Parathyroid adenoma (tissue), 2 donors: ENCODE measurements at regions not wholly inside any gene's neighbourhood (a gene's known extent, or its start where the extent isn't known, plus 50 kb on each side); places are given as distances from the start of the nearest gene placed in this dataset.

ENCODE experiments used
- H2AFZ ChIP-seq: fragments of 300-600 bp; sonication (generic); one replicate; pipeline ENCODE4 v1.7.0; 2017; ENCODE audit warnings: antibody characterized with exemption, mild to moderate bottlenecking
- H3K27ac ChIP-seq: fragments of 300-600 bp; sonication (generic); one replicate; pipeline ENCODE4 v1.7.0; 2017
- H3K27me3 ChIP-seq: fragments of 300-600 bp; sonication (generic); one replicate; pipeline ENCODE4 v1.7.0; 2017; ENCODE audit warnings: low read length; ENCODE audit not compliant: control insufficient read depth, insufficient read depth
- H3K36me3 ChIP-seq: fragments of 300-600 bp; sonication (generic); one replicate; pipeline ENCODE4 v1.7.0; 2017; ENCODE audit warnings: low read length; ENCODE audit not compliant: control insufficient read depth, insufficient read depth
- H3K4me1 ChIP-seq: fragments of 300-600 bp; sonication (generic); one replicate; pipeline ENCODE4 v1.7.0; 2017; ENCODE audit warnings: control low read depth
- H3K4me2 ChIP-seq: fragments of 300-600 bp; sonication (generic); one replicate; pipeline ENCODE4 v1.7.0; 2017; ENCODE audit warnings: low read length
- H3K4me3 ChIP-seq: fragments of 300-600 bp; sonication (generic); one replicate; pipeline ENCODE4 v1.7.0; 2017; ENCODE audit warnings: low read depth, low read length
- H3K79me2 ChIP-seq: fragments of 300-600 bp; sonication (generic); one replicate; pipeline ENCODE4 v1.7.0; 2017; ENCODE audit warnings: control low read depth
- H3K9ac ChIP-seq: fragments of 300-600 bp; sonication (generic); one replicate; pipeline ENCODE4 v1.7.0; 2017; ENCODE audit warnings: mild to moderate bottlenecking
- H3K9me3 ChIP-seq: fragments of 300-600 bp; sonication (generic); one replicate; pipeline ENCODE4 v1.7.0; 2017; ENCODE audit warnings: low read length; ENCODE audit not compliant: control insufficient read depth
- CTCF ChIP-seq: fragments of 300-600 bp; sonication (generic); IDR thresholded peaks from one replicate; pipeline ENCODE4 v1.7.0; 2017; ENCODE audit warnings: antibody characterized with exemption, mild to moderate bottlenecking
- donor health status: primary hyperparathyroidism.

- H3K4me3 ChIP-seq = no peak overlapping the region
Observed at GRCh38 chr2:12478151-12479064, 238.3 kb upstream of the TRIB2 start.

GRCh38 chr2:12479065-12479601 is 237.6 kb upstream of the TRIB2 start:
- H3K4me1 ChIP-seq = no peaks in the 10 kb centered on the region
- H3K27me3 ChIP-seq = no peaks in the 10 kb centered on the region
- H3K36me3 ChIP-seq = no peaks in the 10 kb centered on the region
- H3K4me3 ChIP-seq = no peak overlapping the region
- no peaks in the 10 kb centered on the region for H3K9me3 ChIP-seq
- TF ChIP-seq CTCF = no peak
- no peak overlapping the region for H3K9ac ChIP-seq
- no peaks in the 10 kb centered on the region for H3K79me2 ChIP-seq
- peak overlapping the region; percentile 4 for H2AFZ ChIP-seq
- no peak overlapping the region for H3K4me2 ChIP-seq
- no peak overlapping the region for H3K27ac ChIP-seq

More at GRCh38 chr2:12478151-12479064, 238.3 kb upstream of the TRIB2 start:
- no peaks in the 10 kb centered on the region for H3K4me1 ChIP-seq
- no peak overlapping the region for H3K27ac ChIP-seq
- H2AFZ ChIP-seq = peak overlapping the region; percentile 4
- no peaks in the 10 kb centered on the region for H3K9me3 ChIP-seq
- H3K9ac ChIP-seq = no peak overlapping the region
- no peaks in the 10 kb centered on the region for H3K36me3 ChIP-seq
- TF ChIP-seq CTCF = no peak
- no peaks in the 10 kb centered on the region for H3K79me2 ChIP-seq
- no peaks in the 10 kb centered on the region for H3K27me3 ChIP-seq
- no peak overlapping the region for H3K4me2 ChIP-seq

GRCh38 chr2:12484536-12485115 is 232.1 kb upstream of the TRIB2 start:
- no peak overlapping the region for H3K4me2 ChIP-seq
- H3K4me3 ChIP-seq = no peak overlapping the region
- no peak for TF ChIP-seq CTCF
- no peaks in the 10 kb centered on the region for H3K4me1 ChIP-seq
- no peak overlapping the region for H2AFZ ChIP-seq
- no peaks in the 10 kb centered on the region for H3K36me3 ChIP-seq
- H3K9me3 ChIP-seq = no peaks in the 10 kb centered on the region
- no peak overlapping the region for H3K27ac ChIP-seq
- no peak overlapping the region for H3K9ac ChIP-seq
- no peaks in the 10 kb centered on the region for H3K79me2 ChIP-seq
- no peaks in the 10 kb centered on the region for H3K27me3 ChIP-seq

GRCh38 chr2:12486205-12487118 is 230.3 kb upstream of the TRIB2 start:
- Histone ChIP-seq H2AFZ (peak overlapping the region; percentile 0), H3K9me3 (no peaks in the 10 kb centered on the region), H3K9ac (no peak overlapping the region), H3K36me3 (no peaks in the 10 kb centered on the region), H3K4me3 (no peak overlapping the region), H3K27ac (no peak overlapping the region), H3K4me2 (no peak overlapping the region), H3K79me2 (no peaks in the 10 kb centered on the region), H3K27me3 (no peaks in the 10 kb centered on the region), H3K4me1 (no peaks in the 10 kb centered on the region)
- no peak for TF ChIP-seq CTCF
